PC-3 (cell line): ENCODE measurements at regions not wholly inside any gene's neighbourhood (a gene's known extent, or its start where the extent isn't known, plus 50 kb on each side); places are given as distances from the start of the nearest gene placed in this dataset.

Experiments
- ATAC-seq: fragments of 200-7000 bp; cut with Tn5 transposase; 2 replicates; pipeline ENCODE4 v1.9.1; 2020; ENCODE audit warnings: mild to moderate bottlenecking, moderate library complexity
- BruUV-seq: library from RNA; stranded (reverse); fragments of 400-500 nt; replicated peaks from 2 replicates; lab custom pipeline; 2021; lab: Mats Ljungman, UMichigan
- CTCF ChIA-PET: fragments of 300-600 bp; sonication (Branson Sonifier 250); formaldehyde crosslinking; loops from one replicate; lab custom pipeline; 2022; ENCODE audit warnings: antibody characterized with exemption; lab: Charles Lee
- POLR2A ChIA-PET: fragments of 300-600 bp; sonication (Branson Sonifier 250); formaldehyde crosslinking; loops from one replicate; lab custom pipeline; 2022; ENCODE audit warnings: antibody characterized with exemption; ENCODE audit not compliant: unreplicated experiment; lab: Charles Lee
- DNase-seq: peaks from one replicate; pipeline ENCODE4 v3.0.0-alpha.2; 2015
- H2AFZ ChIP-seq: fragments of 300-600 bp; sonication (generic); 2 replicates; pipeline ENCODE4 v1.6.0; 2016; ENCODE audit warnings: antibody characterized with exemption, low read length
- H3F3A ChIP-seq: fragments of 300-600 bp; sonication (generic); one replicate; pipeline ENCODE4 v1.6.0; 2017; ENCODE audit warnings: antibody characterized with exemption, low read length, control low read depth, mild to moderate bottlenecking; ENCODE audit not compliant: unreplicated experiment
- H3K27ac ChIP-seq: fragments of 300-600 bp; sonication (generic); 2 replicates; pipeline ENCODE4 v1.5.1; 2016; ENCODE audit warnings: mild to moderate bottlenecking, low read length
- H3K27me3 ChIP-seq: fragments of 300-600 bp; sonication (generic); 2 replicates; pipeline ENCODE4 v1.6.1; 2016; ENCODE audit warnings: low read length, mixed read lengths
- H3K36me3 ChIP-seq: fragments of 300-600 bp; sonication (generic); 2 replicates; pipeline ENCODE4 v1.6.1; 2016; ENCODE audit warnings: low read depth, mixed run types, low read length, mixed read lengths
- H3K4me1 ChIP-seq: fragments of 300-600 bp; sonication (generic); 2 replicates; pipeline ENCODE4 v1.5.1; 2016; ENCODE audit warnings: low read length; ENCODE audit not compliant: insufficient read depth
- H3K4me2 ChIP-seq: fragments of 300-600 bp; sonication (generic); 2 replicates; pipeline ENCODE4 v1.6.0; 2016; ENCODE audit warnings: low read length
- H3K4me3 ChIP-seq: fragments of 300-600 bp; sonication (generic); 2 replicates; pipeline ENCODE4 v1.5.1; 2016; ENCODE audit warnings: mild to moderate bottlenecking, low read length, mixed read lengths
- H3K79me2 ChIP-seq: fragments of 300-600 bp; sonication (generic); 2 replicates; pipeline ENCODE4 v1.6.1; 2017; ENCODE audit warnings: low read length, mixed read lengths
- H3K9ac ChIP-seq: fragments of 300-600 bp; sonication (generic); 2 replicates; pipeline ENCODE4 v1.6.0; 2016; ENCODE audit warnings: mild to moderate bottlenecking, low read length
- H3K9me2 ChIP-seq: fragments of 300-600 bp; sonication (generic); replicated peaks from 2 replicates; pipeline ENCODE4 v1.6.1; 2016; ENCODE audit warnings: mixed run types, low read length, mixed read lengths
- H3K9me3 ChIP-seq: fragments of 300-600 bp; sonication (generic); 2 replicates; pipeline ENCODE4 v1.6.1; 2016; ENCODE audit warnings: low read length, mixed read lengths
- H4K20me1 ChIP-seq: fragments of 300-600 bp; sonication (generic); 2 replicates; pipeline ENCODE4 v1.6.1; 2016; ENCODE audit warnings: low read length, mixed read lengths
- EZH2 ChIP-seq: fragments of 300-600 bp; sonication (generic); IDR thresholded peaks from one replicate; pipeline ENCODE4 v1.6.1; 2017; ENCODE audit warnings: antibody characterized with exemption, mild to moderate bottlenecking, low read length; ENCODE audit not compliant: unreplicated experiment
- EZH2phosphoT487 ChIP-seq: fragments of 300-600 bp; sonication (generic); IDR thresholded peaks from 2 replicates; pipeline ENCODE4 v1.6.1; 2018; ENCODE audit warnings: mild to moderate bottlenecking, antibody characterized with exemption, low read length, borderline replicate concordance
- intact Hi-C: fragments of 100-400 bp; cut with micrococcal nuclease; formaldehyde crosslinking; loops from 2 replicates; pipeline ENCODE4 v1.9.0; 2023
- TF ChIP-seq, protein P1 (sequence below): fragments of 300-600 bp; sonication (generic); conservative IDR thresholded peaks from 2 replicates; pipeline ENCODE4 v1.5.1; 2017; ENCODE audit warnings: antibody characterized with exemption, low read depth, mild to moderate bottlenecking, low read length

DNA sequence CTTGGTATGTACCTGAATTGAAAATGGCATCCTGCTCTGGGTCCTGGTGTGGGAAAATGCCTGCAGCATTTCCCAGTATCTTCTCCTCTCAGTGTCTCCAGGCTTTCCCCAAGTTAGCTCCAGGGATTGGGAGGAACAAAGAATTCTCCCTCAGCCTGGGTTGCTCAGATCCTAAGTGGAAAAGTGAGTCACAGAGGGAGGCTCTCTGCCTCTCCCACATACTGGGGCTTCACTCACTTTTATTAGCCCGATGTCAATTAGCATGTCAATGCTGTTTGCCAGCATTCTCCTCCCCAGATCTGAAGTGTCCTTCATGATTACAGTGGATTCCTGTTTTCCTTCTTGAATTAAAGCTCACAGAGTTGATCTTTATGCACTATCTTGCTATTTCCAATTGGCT lies 655.0 kb downstream of the EPHA3 start:
- no peak for DNase-seq
- BruUV-seq = no TSS peak

DNA sequence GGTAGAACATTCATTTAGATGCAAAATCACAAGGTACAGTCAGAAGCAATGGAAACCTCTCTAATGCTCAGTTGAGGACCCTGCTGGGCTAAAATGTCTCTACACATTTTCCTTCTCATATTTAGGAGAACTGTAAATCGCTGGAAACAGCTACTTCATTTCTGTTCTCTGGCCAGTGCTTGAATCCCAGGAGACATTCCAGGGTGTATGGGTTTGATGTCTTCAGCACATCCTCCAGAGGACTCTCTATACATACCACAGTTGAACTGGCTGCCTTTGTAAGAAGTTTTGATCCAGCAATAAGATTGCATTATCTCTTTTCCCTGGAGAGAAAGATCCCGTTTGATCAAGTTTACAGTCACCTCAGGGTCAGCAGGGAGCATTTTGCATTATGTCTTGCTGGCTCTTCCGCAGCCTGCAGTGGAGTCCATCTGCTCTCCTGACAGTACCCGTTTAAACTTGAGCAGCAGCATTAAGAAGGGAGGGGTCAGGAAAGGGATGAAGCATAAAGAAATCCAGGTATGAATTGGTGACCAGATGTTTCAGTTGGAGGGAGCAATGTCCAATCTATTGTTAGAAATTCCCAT lies 676.0 kb downstream of the EPHA3 start:
- no peak for ATAC-seq
- Histone ChIP-seq H3K9me2 (no peaks in the 10 kb centered on the region), H3K4me2 (no peak overlapping the region), H3K9me3 (no peaks in the 10 kb centered on the region), H3K4me3 (no peak overlapping the region), H3K36me3 (no peaks in the 10 kb centered on the region), H3F3A (no peaks in the 10 kb centered on the region), H3K79me2 (no peaks in the 10 kb centered on the region), H3K27ac (no peak overlapping the region), H2AFZ (no peak overlapping the region), H3K27me3 (peaks cover 18% of the 10 kb centered on the region; the same call in 1 of the 2 replicates), H3K4me1 (no peaks in the 10 kb centered on the region), H4K20me1 (no peaks in the 10 kb centered on the region), H3K9ac (no peak overlapping the region)
- POLR2A ChIA-PET = no interaction called here
- DNase-seq = no peak
- no TSS peak for BruUV-seq
- TF ChIP-seq, protein P1, sequence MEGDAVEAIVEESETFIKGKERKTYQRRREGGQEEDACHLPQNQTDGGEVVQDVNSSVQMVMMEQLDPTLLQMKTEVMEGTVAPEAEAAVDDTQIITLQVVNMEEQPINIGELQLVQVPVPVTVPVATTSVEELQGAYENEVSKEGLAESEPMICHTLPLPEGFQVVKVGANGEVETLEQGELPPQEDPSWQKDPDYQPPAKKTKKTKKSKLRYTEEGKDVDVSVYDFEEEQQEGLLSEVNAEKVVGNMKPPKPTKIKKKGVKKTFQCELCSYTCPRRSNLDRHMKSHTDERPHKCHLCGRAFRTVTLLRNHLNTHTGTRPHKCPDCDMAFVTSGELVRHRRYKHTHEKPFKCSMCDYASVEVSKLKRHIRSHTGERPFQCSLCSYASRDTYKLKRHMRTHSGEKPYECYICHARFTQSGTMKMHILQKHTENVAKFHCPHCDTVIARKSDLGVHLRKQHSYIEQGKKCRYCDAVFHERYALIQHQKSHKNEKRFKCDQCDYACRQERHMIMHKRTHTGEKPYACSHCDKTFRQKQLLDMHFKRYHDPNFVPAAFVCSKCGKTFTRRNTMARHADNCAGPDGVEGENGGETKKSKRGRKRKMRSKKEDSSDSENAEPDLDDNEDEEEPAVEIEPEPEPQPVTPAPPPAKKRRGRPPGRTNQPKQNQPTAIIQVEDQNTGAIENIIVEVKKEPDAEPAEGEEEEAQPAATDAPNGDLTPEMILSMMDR = no peak
- no peak for TF ChIP-seq EZH2
- TF ChIP-seq EZH2phosphoT487 = no peak
- intact Hi-C loops = no loop called here
- CTCF ChIA-PET = no interaction called here

More for the DNA sequence above, 655.0 kb downstream of the EPHA3 start:
- CTCF ChIA-PET = no interaction called here
- POLR2A ChIA-PET = no interaction called here
- Histone ChIP-seq H3K4me2 (no peak overlapping the region), H3K4me3 (no peak overlapping the region), H3F3A (no peaks in the 10 kb centered on the region), H3K27me3 (peaks cover 3% of the 10 kb centered on the region; the same call in 1 of the 2 replicates), H2AFZ (no peak overlapping the region), H3K9me2 (no peaks in the 10 kb centered on the region), H3K9ac (no peak overlapping the region), H3K9me3 (no peaks in the 10 kb centered on the region), H3K27ac (no peak overlapping the region), H3K79me2 (no peaks in the 10 kb centered on the region), H3K36me3 (no peaks in the 10 kb centered on the region), H3K4me1 (no peaks in the 10 kb centered on the region), H4K20me1 (no peaks in the 10 kb centered on the region)
- TF ChIP-seq EZH2 (no peak), EZH2phosphoT487 (no peak)
- TF ChIP-seq, protein P1 = no peak
- no peak for ATAC-seq
- intact Hi-C loops = no loop called here

DNA sequence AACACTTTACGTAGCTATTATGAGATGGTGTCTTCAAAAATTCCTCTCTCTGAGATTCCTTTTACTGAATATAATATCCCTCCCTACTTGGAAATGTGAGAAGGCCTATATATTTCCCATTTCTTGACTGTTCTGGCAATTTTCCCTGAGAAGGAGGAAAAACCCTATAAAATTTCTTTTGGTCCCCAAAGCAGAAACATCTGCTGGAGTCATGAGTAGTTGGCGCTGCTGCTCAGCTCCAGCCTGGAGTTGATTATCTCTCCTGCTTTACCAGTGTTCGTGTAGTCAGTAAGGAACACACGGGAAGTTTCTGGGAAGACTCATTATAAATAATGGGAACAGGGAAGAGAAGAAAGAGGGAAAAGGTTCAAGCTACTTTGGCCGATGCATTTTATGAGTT lies 680.1 kb downstream of the EPHA3 start:
- no peaks in the 10 kb centered on the region for H3K36me3 ChIP-seq
- CTCF ChIA-PET = no interaction called here

More for the DNA sequence above, 680.1 kb downstream of the EPHA3 start:
- no peak for DNase-seq
- no peak overlapping the region for H3K4me2 ChIP-seq
- H3K4me1 ChIP-seq = peaks cover 9% of the 10 kb centered on the region
- H3K4me3 ChIP-seq = no peak overlapping the region
- peaks cover 18% of the 10 kb centered on the region; the same call in 1 of the 2 replicates for H3K27me3 ChIP-seq
- TF ChIP-seq, protein P1 = no peak
- no peaks in the 10 kb centered on the region for H4K20me1 ChIP-seq
- no peak overlapping the region for H3K9ac ChIP-seq
- H3K9me2 ChIP-seq = no peaks in the 10 kb centered on the region
- no peaks in the 10 kb centered on the region for H3F3A ChIP-seq
- no peaks in the 10 kb centered on the region for H3K9me3 ChIP-seq
- intact Hi-C loops = no loop called here
- no peaks in the 10 kb centered on the region for H3K79me2 ChIP-seq
- no peak overlapping the region for H2AFZ ChIP-seq
- BruUV-seq = no TSS peak
- POLR2A ChIA-PET = no interaction called here
- H3K27ac ChIP-seq = no peak overlapping the region
- no peak; the same call in 1 of the 2 replicates for ATAC-seq
